HEK293T (cell line): ENCODE measurements at regions not wholly inside any gene's neighbourhood (a gene's known extent, or its start where the extent isn't known, plus 50 kb on each side); places are given as distances from the start of the nearest gene placed in this dataset.

Experiments used
- CTCF ChIA-PET: fragments of 350-600 bp; formaldehyde crosslinking; extraction: SDS; loops from one replicate; lab custom pipeline; 2021; ENCODE audit warnings: antibody characterized with exemption, inconsistent platforms; lab: Yijun Ruan, JAX
- POLR2A ChIA-PET: fragments of 350-600 bp; formaldehyde crosslinking; extraction: SDS; loops from one replicate; lab custom pipeline; 2020; ENCODE audit warnings: antibody characterized with exemption, inconsistent platforms; lab: Yijun Ruan, JAX
- DNase-seq: peaks from one replicate; pipeline ENCODE4 v3.0.0; 2012; ENCODE audit warnings: mixed read lengths; ENCODE audit errors: extremely low spot score
- ARNT ChIP-seq: fragments of 450-650 bp; IDR thresholded peaks from 2 replicates; pipeline ENCODE4 v1.6.1; 2017; ENCODE audit warnings: mild to moderate bottlenecking
- BHLHE40 ChIP-seq: fragments of 450-650 bp; IDR thresholded peaks from 2 replicates; pipeline ENCODE4 v1.6.1; 2016; ENCODE audit warnings: mild to moderate bottlenecking, moderate library complexity, borderline replicate concordance
- CTBP1 ChIP-seq: fragments of 450-650 bp; IDR thresholded peaks from 2 replicates; pipeline ENCODE4 v1.6.1; 2016; ENCODE audit warnings: borderline replicate concordance
- ELF4 ChIP-seq: fragments of 450-650 bp; IDR thresholded peaks from 2 replicates; pipeline ENCODE4 v1.6.1; 2017; ENCODE audit warnings: antibody characterized with exemption
- FOXA1 ChIP-seq: fragments of 450-650 bp; IDR thresholded peaks from 2 replicates; pipeline ENCODE4 v1.6.1; 2016; ENCODE audit warnings: mild to moderate bottlenecking
- FOXK2 ChIP-seq: fragments of 450-650 bp; IDR thresholded peaks from 2 replicates; pipeline ENCODE4 v1.6.1; 2016; ENCODE audit warnings: mild to moderate bottlenecking
- FOXM1 ChIP-seq: fragments of 450-650 bp; IDR thresholded peaks from 2 replicates; pipeline ENCODE4 v1.6.1; 2017; ENCODE audit warnings: mild to moderate bottlenecking, borderline replicate concordance
- HDGF ChIP-seq: fragments of 450-650 bp; IDR thresholded peaks from 2 replicates; pipeline ENCODE4 v1.6.1; 2017; ENCODE audit warnings: antibody characterized with exemption, borderline replicate concordance
- L3MBTL2 ChIP-seq: fragments of 450-650 bp; conservative IDR thresholded peaks from 2 replicates; pipeline ENCODE4 v1.6.1; 2016; ENCODE audit warnings: mild to moderate bottlenecking
- LEF1 ChIP-seq: fragments of 450-650 bp; IDR thresholded peaks from 2 replicates; pipeline ENCODE4 v1.6.1; 2017; ENCODE audit warnings: mild to moderate bottlenecking, borderline replicate concordance
- NFRKB ChIP-seq: fragments of 450-650 bp; IDR thresholded peaks from 2 replicates; pipeline ENCODE4 v1.6.1; 2016; ENCODE audit warnings: mild to moderate bottlenecking, moderate library complexity
- SP1 ChIP-seq: fragments of 450-650 bp; IDR thresholded peaks from 2 replicates; pipeline ENCODE4 v1.6.1; 2017
- SUZ12 ChIP-seq: fragments of 450-650 bp; IDR thresholded peaks from 2 replicates; pipeline ENCODE4 v1.6.1; 2016; ENCODE audit warnings: mild to moderate bottlenecking
- TARDBP ChIP-seq: fragments of 450-650 bp; IDR thresholded peaks from 2 replicates; pipeline ENCODE4 v1.6.1; 2016
- ZNF384 ChIP-seq: fragments of 450-650 bp; IDR thresholded peaks from 2 replicates; pipeline ENCODE4 v1.6.1; 2016
- TF ChIP-seq, protein P1 (sequence below): fragments of 450-650 bp; IDR thresholded peaks from 2 replicates; pipeline ENCODE4 v1.6.1; 2016

DNA sequence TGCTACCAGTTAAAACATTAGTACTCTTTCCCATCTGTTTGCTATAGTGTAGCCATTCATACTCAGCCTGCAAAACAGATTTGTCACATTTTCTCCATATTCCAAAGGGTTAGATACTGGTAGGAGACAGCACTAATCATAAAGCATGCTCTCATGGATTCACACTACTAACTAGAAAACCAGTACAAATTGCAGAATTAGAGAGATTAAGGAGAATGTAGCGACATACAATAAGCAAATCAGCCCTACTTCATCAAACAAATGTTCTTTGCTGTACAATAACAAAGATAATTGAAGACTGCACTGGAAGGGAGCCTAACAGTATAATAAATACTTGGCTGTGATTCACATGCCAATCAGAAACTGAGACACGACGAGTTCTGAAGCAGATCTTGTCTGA lies 368.0 kb upstream of the PRMT6 start:
- DNase-seq, result no peak
- POLR2A ChIA-PET, result no interaction called here
- TF ChIP-seq, protein P1, sequence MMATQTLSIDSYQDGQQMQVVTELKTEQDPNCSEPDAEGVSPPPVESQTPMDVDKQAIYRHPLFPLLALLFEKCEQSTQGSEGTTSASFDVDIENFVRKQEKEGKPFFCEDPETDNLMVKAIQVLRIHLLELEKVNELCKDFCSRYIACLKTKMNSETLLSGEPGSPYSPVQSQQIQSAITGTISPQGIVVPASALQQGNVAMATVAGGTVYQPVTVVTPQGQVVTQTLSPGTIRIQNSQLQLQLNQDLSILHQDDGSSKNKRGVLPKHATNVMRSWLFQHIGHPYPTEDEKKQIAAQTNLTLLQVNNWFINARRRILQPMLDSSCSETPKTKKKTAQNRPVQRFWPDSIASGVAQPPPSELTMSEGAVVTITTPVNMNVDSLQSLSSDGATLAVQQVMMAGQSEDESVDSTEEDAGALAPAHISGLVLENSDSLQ, result no peak
- TF ChIP-seq ELF4 (no peak), L3MBTL2 (no peak), ARNT (no peak)
- CTCF ChIA-PET, result no interaction called here

DNA sequence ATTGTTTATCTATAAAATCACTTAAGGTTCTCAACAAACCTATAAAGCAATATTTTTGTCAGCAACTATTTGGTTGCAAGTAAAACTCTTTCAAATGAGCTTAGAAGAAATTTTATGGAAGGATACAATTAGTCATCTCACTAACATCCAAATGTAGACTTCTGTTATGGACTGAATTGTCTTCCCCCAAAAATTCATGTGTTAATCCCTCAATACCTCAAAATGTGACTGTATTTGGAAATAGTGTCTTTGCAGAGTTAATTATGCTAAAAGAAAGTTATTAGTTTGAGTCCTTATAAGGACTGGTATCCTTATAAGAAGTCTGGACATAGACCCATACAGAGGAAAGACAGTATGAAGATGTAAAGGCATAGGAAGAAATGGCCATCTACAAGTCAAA lies 357.8 kb upstream of the PRMT6 start:
- ChIA-PET CTCF (no interaction called here), POLR2A (no interaction called here)
- no peak for DNase-seq
- TF ChIP-seq CTBP1 (no peak), LEF1 (no peak), FOXA1 (no peak), FOXM1 (no peak), BHLHE40 (no peak)

DNA sequence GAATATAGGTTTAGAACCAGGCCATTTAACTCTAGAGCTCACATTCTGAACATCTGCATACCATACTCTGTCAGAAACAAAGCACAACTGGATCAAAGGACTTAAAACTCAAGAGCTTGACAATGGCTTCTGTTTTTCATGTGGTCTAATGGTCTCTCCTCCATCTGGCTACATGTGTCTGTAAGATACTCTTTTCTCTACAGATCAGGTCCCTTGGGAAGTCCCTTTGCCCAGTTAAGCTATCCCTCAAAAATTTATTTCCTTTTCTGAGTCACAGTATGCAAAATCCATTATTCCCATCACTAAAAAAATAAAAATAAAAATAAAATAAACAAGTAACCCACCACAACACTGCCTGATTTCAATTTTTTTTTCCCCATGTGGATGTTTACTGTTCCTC lies 357.0 kb upstream of the PRMT6 start:
- TF ChIP-seq ARNT (no peak), HDGF (no peak), SUZ12 (no peak), BHLHE40 (no peak), FOXM1 (no peak), ELF4 (no peak), CTBP1 (no peak), ZNF384 (no peak), LEF1 (no peak), SP1 (no peak), FOXK2 (no peak), NFRKB (no peak), TARDBP (no peak), FOXA1 (no peak)
- TF ChIP-seq, protein P1, result no peak
- no peak for DNase-seq
- CTCF ChIA-PET, result no interaction called here
- POLR2A ChIA-PET, result no interaction called here

- TF ChIP-seq FOXA1, result no peak
- no peak for TF ChIP-seq SP1
- TF ChIP-seq NFRKB, result no peak
- TF ChIP-seq, protein P1, result no peak
- TF ChIP-seq SUZ12, result no peak
- TF ChIP-seq FOXK2, result no peak
- no peak for TF ChIP-seq CTBP1
- no peak for TF ChIP-seq L3MBTL2
- TF ChIP-seq TARDBP, result no peak
- no peak for TF ChIP-seq FOXM1
- no peak for TF ChIP-seq ELF4
- TF ChIP-seq BHLHE40, result no peak
- no peak for DNase-seq
- POLR2A ChIA-PET, result no interaction called here
- CTCF ChIA-PET, result no interaction called here
Observed at GRCh38 chr1:106700211-106700610, 356.3 kb upstream of the PRMT6 start.

DNA sequence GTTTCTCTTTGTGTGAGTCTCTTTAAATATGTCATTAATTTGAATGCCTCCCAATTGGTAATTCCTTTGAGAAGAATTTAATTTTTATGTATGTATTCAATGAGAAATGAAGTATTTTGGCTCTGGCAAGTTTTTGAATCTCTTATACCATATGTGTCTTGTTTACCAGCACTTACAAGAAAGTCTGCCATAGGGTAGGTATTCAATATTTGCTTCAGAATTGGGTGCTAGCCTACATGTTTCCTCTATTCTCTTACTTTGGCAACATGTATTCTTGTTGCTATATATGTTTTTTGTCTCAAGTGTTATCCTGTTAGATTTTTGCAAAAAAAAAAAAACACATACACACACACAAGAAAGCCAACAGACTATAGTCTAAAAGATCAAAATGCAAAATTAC lies 350.5 kb upstream of the PRMT6 start:
- TF ChIP-seq FOXM1, result no peak
- no peak for TF ChIP-seq TARDBP
- TF ChIP-seq LEF1, result no peak
- TF ChIP-seq SP1, result no peak
- TF ChIP-seq NFRKB, result no peak
- no peak for TF ChIP-seq ELF4
- POLR2A ChIA-PET, result no interaction called here

GRCh38 chr1:106717591-106717990 lies 338.9 kb upstream of the PRMT6 start:
- CTCF ChIA-PET, result no interaction called here
- no peak for DNase-seq
- TF ChIP-seq ARNT (no peak), FOXA1 (no peak), SP1 (no peak), FOXK2 (no peak), CTBP1 (no peak), L3MBTL2 (no peak), ELF4 (no peak), BHLHE40 (no peak)
- TF ChIP-seq, protein P1, result no peak
- POLR2A ChIA-PET, result no interaction called here

More for the DNA sequence above, 350.5 kb upstream of the PRMT6 start:
- no peak for DNase-seq
- CTCF ChIA-PET, result no interaction called here

GRCh38 chr1:106721790-106722189 lies 334.7 kb upstream of the PRMT6 start:
- ChIA-PET CTCF (no interaction called here), POLR2A (no interaction called here)
- TF ChIP-seq TARDBP (no peak), SUZ12 (no peak), CTBP1 (no peak), FOXK2 (no peak), BHLHE40 (no peak), FOXM1 (no peak), HDGF (no peak), FOXA1 (no peak), LEF1 (no peak), ARNT (no peak), ZNF384 (no peak), NFRKB (no peak), ELF4 (no peak), SP1 (no peak), L3MBTL2 (no peak)
- TF ChIP-seq, protein P1, result no peak
- DNase-seq, result no peak
